IMR-90 (cell line): ENCODE measurements at regions not wholly inside any gene's neighbourhood (a gene's known extent, or its start where the extent isn't known, plus 50 kb on each side); places are given as distances from the start of the nearest gene placed in this dataset.

Experiments used
- ATAC-seq: fragments of 200-7000 bp; cut with Tn5 transposase; 2 replicates; pipeline ENCODE4 v1.9.1; 2020; ENCODE audit warnings: low read depth, mild to moderate bottlenecking, moderate library complexity
- BruUV-seq: library from RNA; stranded (reverse); fragments of 400-500 nt; replicated peaks from 2 replicates; lab custom pipeline; 2021; lab: Mats Ljungman, UMichigan
- CTCF ChIA-PET: fragments of 300-600 bp; formaldehyde crosslinking; extraction: SDS; loops from one replicate; lab custom pipeline; 2021; ENCODE audit warnings: antibody characterized with exemption; lab: Yijun Ruan, JAX
- POLR2A ChIA-PET: fragments of 300-600 bp; sonication (Branson Sonifier 250); formaldehyde crosslinking; loops from one replicate; lab custom pipeline; 2022; ENCODE audit warnings: antibody characterized with exemption; ENCODE audit not compliant: unreplicated experiment; lab: Charles Lee
- DNase-seq: peaks from one replicate; pipeline ENCODE4 v3.0.0; 2013
- H2AFZ ChIP-seq: replicated peaks from 2 replicates; pipeline ENCODE3; 2013; ENCODE audit warnings: low read length, mild to moderate bottlenecking; ENCODE audit not compliant: poor library complexity
- H2AK5ac ChIP-seq: 2 replicates; pipeline ENCODE4 v1.6.1; 2013; ENCODE audit warnings: low read depth, low read length, inconsistent platforms
- H2AK9ac ChIP-seq: replicated peaks from 2 replicates; pipeline ENCODE3; 2013; ENCODE audit warnings: mild to moderate bottlenecking, low read depth, low read length, moderate library complexity; ENCODE audit not compliant: poor library complexity
- H2BK120ac ChIP-seq: 2 replicates; pipeline ENCODE4 v1.6.1; 2013; ENCODE audit warnings: low read depth, low read length, inconsistent platforms
- H2BK15ac ChIP-seq: 3 replicates; pipeline ENCODE4 v1.6.1; 2013; ENCODE audit warnings: low read depth, low read length, inconsistent platforms
- H2BK20ac ChIP-seq: 2 replicates; pipeline ENCODE4 v1.6.1; 2013; ENCODE audit warnings: low read depth, mild to moderate bottlenecking, inconsistent platforms, low read length, moderate library complexity
- H2BK5ac ChIP-seq: 2 replicates; pipeline ENCODE4 v1.6.1; 2013; ENCODE audit warnings: mild to moderate bottlenecking, low read depth, low read length, inconsistent platforms; ENCODE audit not compliant: poor library complexity, severe bottlenecking
- H3K14ac ChIP-seq: replicated peaks from 2 replicates; pipeline ENCODE4 v1.6.1; 2013; ENCODE audit warnings: low read depth, low read length, inconsistent platforms
- H3K18ac ChIP-seq: 2 replicates; pipeline ENCODE4 v1.6.1; 2013; ENCODE audit warnings: low read depth, low read length, control low read depth
- H3K23ac ChIP-seq: 2 replicates; pipeline ENCODE4 v1.6.1; 2013; ENCODE audit warnings: low read depth, low read length, inconsistent platforms
- H3K27ac ChIP-seq: 2 replicates; pipeline ENCODE4 v1.5.1; 2013; ENCODE audit warnings: mild to moderate bottlenecking, control low read depth, low read length; ENCODE audit not compliant: insufficient read depth
- H3K27me3 ChIP-seq: 2 replicates; pipeline ENCODE4 v1.6.1; 2013; ENCODE audit warnings: low read length; ENCODE audit not compliant: control insufficient read depth, insufficient read depth
- H3K36me3 ChIP-seq: 2 replicates; pipeline ENCODE4 v1.6.1; 2013; ENCODE audit warnings: low read length, mixed read lengths; ENCODE audit not compliant: control insufficient read depth, insufficient read depth
- H3K4ac ChIP-seq: 2 replicates; pipeline ENCODE4 v1.6.1; 2013; ENCODE audit warnings: low read depth, low read length, inconsistent platforms
- H3K4me1 ChIP-seq: 2 replicates; pipeline ENCODE4 v1.6.1; 2013; ENCODE audit warnings: low read length, mixed read lengths; ENCODE audit not compliant: control insufficient read depth, insufficient read depth
- H3K4me2 ChIP-seq: 2 replicates; pipeline ENCODE4 v1.6.1; 2013; ENCODE audit warnings: low read depth, mild to moderate bottlenecking, control low read depth, low read length, moderate library complexity
- H3K4me3 ChIP-seq: 2 replicates; pipeline ENCODE4 v1.5.1; 2013; ENCODE audit warnings: low read depth, mild to moderate bottlenecking, control low read depth, low read length, moderate library complexity; ENCODE audit not compliant: insufficient read depth
- H3K56ac ChIP-seq: 2 replicates; pipeline ENCODE4 v1.6.1; 2013; ENCODE audit warnings: low read length, inconsistent platforms; ENCODE audit not compliant: insufficient read depth; ENCODE audit errors: extremely low read depth
- H3K79me1 ChIP-seq, 2 experiments: 2 replicates each; pipeline ENCODE4 v1.6.1; 2013; ENCODE audit warnings: low read length in 2 of 2, inconsistent platforms in 1 of 2, low read depth in 1 of 2
- H3K9ac ChIP-seq: 2 replicates; pipeline ENCODE4 v1.6.1; 2013; ENCODE audit warnings: low read depth, low read length, control low read depth
- H3K9me1 ChIP-seq: 2 replicates; pipeline ENCODE4 v1.6.1; 2013; ENCODE audit warnings: low read length, inconsistent platforms; ENCODE audit not compliant: insufficient read depth
- H3K9me3 ChIP-seq: 2 replicates; pipeline ENCODE4 v1.6.1; 2013; ENCODE audit warnings: low read length; ENCODE audit not compliant: control insufficient read depth, insufficient read depth
- H4K20me1 ChIP-seq: 2 replicates; pipeline ENCODE4 v1.6.1; 2013; ENCODE audit warnings: low read length, inconsistent platforms; ENCODE audit not compliant: insufficient read depth
- H4K5ac ChIP-seq: 2 replicates; pipeline ENCODE4 v1.6.1; 2013; ENCODE audit warnings: mild to moderate bottlenecking, low read depth, low read length, control low read depth
- H4K8ac ChIP-seq, 2 experiments: 2 replicates each; pipeline ENCODE4 v1.6.1; 2013; ENCODE audit warnings: low read depth in 2 of 2, low read length in 2 of 2, control low read depth in 1 of 2, inconsistent platforms in 1 of 2
- H4K91ac ChIP-seq: 2 replicates; pipeline ENCODE4 v1.6.1; 2013; ENCODE audit warnings: low read depth, low read length, inconsistent platforms; ENCODE audit not compliant: insufficient read depth
- BHLHE40 ChIP-seq: fragments of 150-350 bp; IDR thresholded peaks from 2 replicates; pipeline ENCODE4 v1.6.1; 2016; ENCODE audit warnings: mild to moderate bottlenecking, low read depth, low read length
- CHD1 ChIP-seq: IDR thresholded peaks from 2 replicates; pipeline ENCODE4 v1.6.1; 2012; ENCODE audit warnings: low read depth, low read length, improper control_type of control experiment
- CTCF ChIP-seq: conservative IDR thresholded peaks from 2 replicates; pipeline ENCODE4 v1.5.1; 2012; ENCODE audit warnings: mild to moderate bottlenecking, low read depth, low read length, improper control_type of control experiment
- ELK1 ChIP-seq: fragments of 150-350 bp; IDR thresholded peaks from 2 replicates; pipeline ENCODE4 v1.6.1; 2016; ENCODE audit warnings: low read depth, mild to moderate bottlenecking, low read length, moderate library complexity, borderline replicate concordance
- FOS ChIP-seq: fragments of 150-350 bp; IDR thresholded peaks from 2 replicates; pipeline ENCODE4 v1.6.1; 2016; ENCODE audit warnings: low read depth, low read length
- NFE2L2 ChIP-seq: fragments of 150-350 bp; IDR thresholded peaks from 2 replicates; pipeline ENCODE4 v1.6.1; 2016; ENCODE audit warnings: low read depth, mild to moderate bottlenecking, low read length
- POLR2A ChIP-seq: IDR thresholded peaks from 2 replicates; pipeline ENCODE4 v1.6.1; 2012; ENCODE audit warnings: mild to moderate bottlenecking, low read depth, low read length
- RAD21 ChIP-seq: IDR thresholded peaks from 2 replicates; pipeline ENCODE4 v1.6.1; 2012; ENCODE audit warnings: low read length, improper control_type of control experiment
- RCOR1 ChIP-seq: IDR thresholded peaks from 2 replicates; pipeline ENCODE4 v1.6.1; 2012; ENCODE audit warnings: mild to moderate bottlenecking, low read length, improper control_type of control experiment; ENCODE audit not compliant: insufficient replicate concordance
- RFX5 ChIP-seq: IDR thresholded peaks from 2 replicates; pipeline ENCODE4 v1.8.0; 2012; ENCODE audit warnings: low read depth, mild to moderate bottlenecking, low read length, moderate library complexity
- WGBS, 2 experiments: methylation state at CpG; one replicate each; pipeline versions ENCODE4 v1.1.5 to v1.1.7; 2013; ENCODE audit warnings: missing lambda C conversion rate in 2 of 2; ENCODE audit not compliant: insufficient read length in 1 of 2; ENCODE audit errors: extremely low coverage in 2 of 2; 5-methylcytosine and 5-hydroxymethylcytosine counted together
- dilution Hi-C: fragments of 300-500 bp; cut with HindIII; formaldehyde crosslinking; loops from one replicate; pipeline ENCODE4 v1.14.3; 2018; ENCODE audit warnings: low sequenced_read_pairs; ENCODE audit not compliant: unreplicated experiment
- in situ Hi-C: fragments of 300-500 bp; cut with MboI; formaldehyde crosslinking; loops from 3 replicates; pipeline ENCODE4 v1.14.3; 2019; ENCODE audit warnings: low sequenced_read_pairs, inconsistent platforms, mixed read lengths
- intact Hi-C: fragments of 100-400 bp; cut with micrococcal nuclease; formaldehyde crosslinking; loops from 2 replicates; pipeline ENCODE4 v1.10.0; 2022

DNA sequence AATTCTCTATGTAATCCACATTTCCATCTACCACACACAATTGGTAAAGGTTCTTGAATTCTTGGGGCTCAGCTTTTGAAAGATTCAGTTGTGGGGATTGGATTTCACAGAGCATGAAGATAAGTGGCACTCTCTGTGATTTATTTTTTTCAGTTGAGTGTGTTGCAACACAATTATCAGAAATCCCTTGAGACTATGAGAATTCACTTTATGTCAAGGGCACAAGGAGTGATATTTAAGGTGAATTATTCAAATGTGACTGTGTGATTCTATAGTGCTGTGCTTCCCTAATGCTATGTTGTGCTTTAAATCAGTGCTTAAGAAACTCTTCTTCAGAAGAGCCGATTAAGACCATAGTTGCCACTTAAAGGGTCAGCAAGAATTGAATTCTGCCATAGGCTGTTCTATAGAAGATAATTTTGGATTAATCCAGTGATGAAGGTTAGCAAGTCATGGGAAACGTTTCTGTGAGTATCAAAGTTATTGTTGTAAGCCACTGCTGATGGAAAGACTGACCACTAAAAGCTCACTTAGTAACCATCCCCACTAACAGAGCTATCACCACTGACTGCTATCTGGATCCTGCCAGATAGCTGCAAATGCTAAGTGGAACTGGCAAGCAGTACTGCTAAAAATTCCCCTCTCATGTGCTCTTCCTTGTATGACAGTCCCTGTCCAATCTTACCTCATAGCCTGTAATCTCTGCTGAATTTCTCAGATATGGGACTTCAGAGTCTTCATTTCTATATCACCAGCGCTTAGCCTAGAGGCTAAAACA lies 134.0 kb upstream of the SEMA3D start:
- dilution Hi-C loops = no loop called here
- no peaks in the 10 kb centered on the region for H3K27me3 ChIP-seq
- no peak overlapping the region for H2BK15ac ChIP-seq
- H2BK20ac ChIP-seq = no peak overlapping the region
- H2AFZ ChIP-seq = no peak overlapping the region
- no peak overlapping the region for H4K5ac ChIP-seq
- H3K56ac ChIP-seq = no peak overlapping the region
- no peaks in the 10 kb centered on the region for H4K20me1 ChIP-seq
- H3K4ac ChIP-seq = no peak overlapping the region
- ATAC-seq = no peak
- no peak overlapping the region for H2BK120ac ChIP-seq
- H3K4me1 ChIP-seq = no peaks in the 10 kb centered on the region
- no CpG with 5 or more reads among the region's 3 CpGs for WGBS, 2 experiments
- H4K91ac ChIP-seq = no peak overlapping the region
- intact Hi-C loops = no loop called here
- H3K9ac ChIP-seq = no peak overlapping the region
- no peaks in the 10 kb centered on the region for H3K36me3 ChIP-seq
- H3K23ac ChIP-seq = no peak overlapping the region
- TF ChIP-seq RAD21 (no peak), RCOR1 (no peak), NFE2L2 (no peak), POLR2A (no peak), CTCF (no peak), CHD1 (no peak), BHLHE40 (no peak), FOS (no peak), ELK1 (no peak), RFX5 (no peak)
- ChIA-PET POLR2A (no interaction called here), CTCF (no interaction called here)
- no peak overlapping the region for H4K8ac ChIP-seq
- no peak overlapping the region for H2AK9ac ChIP-seq
- H3K27ac ChIP-seq = no peak overlapping the region
- H3K9me1 ChIP-seq = no peaks in the 10 kb centered on the region
- H3K4me3 ChIP-seq = no peak overlapping the region
- no peak overlapping the region for H2BK5ac ChIP-seq
- in situ Hi-C loops = no loop called here
- no peak overlapping the region for H3K14ac ChIP-seq
- H3K9me3 ChIP-seq = no peaks in the 10 kb centered on the region
- H3K79me1 ChIP-seq = no peaks in the 10 kb centered on the region
- no peak overlapping the region for H3K18ac ChIP-seq
- no TSS peak for BruUV-seq
- H2AK5ac ChIP-seq = no peak overlapping the region
- H3K4me2 ChIP-seq = no peak overlapping the region
- no peak for DNase-seq
